A549 (cell line): ENCODE measurements at regions not wholly inside any gene's neighbourhood (a gene's known extent, or its start where the extent isn't known, plus 50 kb on each side); places are given as distances from the start of the nearest gene placed in this dataset.

ENCODE experiments used
- ATAC-seq, 2 experiments: fragments of 200-7000 bp in 1 of 2; fragments of >200 bp in 1 of 2; cut with Nextera tagmentation in 1 of 2; cut with Tn5 transposase in 1 of 2; 3 replicates each; pipeline versions ENCODE4 v1.8.0 to v1.9.1; 2018 to 2020; ENCODE audit warnings: mild to moderate bottlenecking in 1 of 2, moderate library complexity in 1 of 2
- CTCF ChIA-PET: fragments of 300-600 bp; sonication (Branson Sonifier 250); formaldehyde crosslinking; extraction: SDS; loops from one replicate; lab custom pipeline; 2021; ENCODE audit warnings: antibody characterized with exemption, inconsistent platforms; lab: Yijun Ruan, JAX
- POLR2A ChIA-PET: fragments of 350-600 bp; formaldehyde crosslinking; extraction: SDS; loops from one replicate; lab custom pipeline; 2021; ENCODE audit warnings: antibody characterized with exemption, inconsistent platforms; lab: Yijun Ruan, JAX
- DNase-seq, 2 experiments: peaks; one replicate each; pipeline versions ENCODE4 v3.0.0 to v3.0.0-alpha.2; 2011 to 2016; ENCODE audit warnings: low read depth in 1 of 2, low spot score in 1 of 2
- FAIRE-seq: peaks from 2 replicates; lab custom pipeline; 2011; peaks lifted over from hg19 to GRCh38; lab: Jason Lieb, UNC
- H3K27ac ChIP-seq, 2 experiments: fragments of >200 bp; sonication (Bioruptor Twin); formaldehyde crosslinking; 3 replicates each; pipeline ENCODE4 v1.5.1; 2016 to 2017
- H3K4me1 ChIP-seq: fragments of >200 bp; sonication (Bioruptor Twin); formaldehyde crosslinking; 3 replicates; pipeline ENCODE4 v1.6.1; 2016
- H3K4me2 ChIP-seq: fragments of >200 bp; sonication (Bioruptor Twin); formaldehyde crosslinking; 3 replicates; pipeline ENCODE4 v1.6.1; 2016
- H3K4me3 ChIP-seq: fragments of >200 bp; sonication (Bioruptor Twin); formaldehyde crosslinking; 3 replicates; pipeline ENCODE4 v1.5.1; 2016
- H3K9me3 ChIP-seq: fragments of >200 bp; sonication (Bioruptor Twin); formaldehyde crosslinking; 3 replicates; pipeline ENCODE4 v1.6.1; 2016
- CBX2 ChIP-seq: fragments of 200-600 bp; sonication (generic); IDR thresholded peaks from 2 replicates; pipeline ENCODE4 v1.6.1; 2016; ENCODE audit warnings: low read depth, mild to moderate bottlenecking, borderline replicate concordance
- CHD4 ChIP-seq: fragments of 200-600 bp; sonication (generic); IDR thresholded peaks from 2 replicates; pipeline ENCODE4 v1.6.1; 2016; ENCODE audit warnings: antibody characterized with exemption, mild to moderate bottlenecking, borderline replicate concordance
- EP300 ChIP-seq, 2 experiments: fragments of >200 bp; sonication (Bioruptor Twin); formaldehyde crosslinking; IDR thresholded peaks; 2 replicates in 1 of 2; 3 replicates in 1 of 2; pipeline ENCODE4 v1.6.1; 2016 to 2017
- ESRRA ChIP-seq: fragments of 150-350 bp; IDR thresholded peaks from 2 replicates; pipeline ENCODE4 v1.6.1; 2014; ENCODE audit warnings: mild to moderate bottlenecking, low read length, borderline replicate concordance
- HEYL ChIP-seq: fragments of 250-450 bp; sonication (Bioruptor Pico); IDR thresholded peaks from 2 replicates; pipeline ENCODE4 v1.8.0; 2021; ENCODE audit warnings: mild to moderate bottlenecking, moderate library complexity
- JUN ChIP-seq, 2 experiments: fragments of >200 bp; sonication (Bioruptor Twin); formaldehyde crosslinking; IDR thresholded peaks; 2 replicates in 1 of 2; 3 replicates in 1 of 2; pipeline ENCODE4 v1.6.1; 2016 to 2017
- JUNB ChIP-seq: fragments of >200 bp; sonication (Bioruptor Twin); formaldehyde crosslinking; IDR thresholded peaks from 2 replicates; pipeline ENCODE4 v1.6.1; 2016
- MAFK ChIP-seq: fragments of 450-650 bp; IDR thresholded peaks from 2 replicates; pipeline ENCODE4 v1.6.1; 2014; ENCODE audit not compliant: partially characterized antibody
- MAZ ChIP-seq: fragments of 150-350 bp; IDR thresholded peaks from 2 replicates; pipeline ENCODE4 v1.6.1; 2014; ENCODE audit warnings: antibody characterized with exemption, low read depth, low read length, borderline replicate concordance
- NPAS2 ChIP-seq: fragments of 250-450 bp; sonication (Bioruptor Pico); IDR thresholded peaks from 2 replicates; pipeline ENCODE4 v1.8.0; 2022; ENCODE audit warnings: mild to moderate bottlenecking, moderate library complexity, borderline replicate concordance
- POLR2A ChIP-seq: IDR thresholded peaks from 2 replicates; pipeline ENCODE4 v1.6.1; 2012; ENCODE audit warnings: mild to moderate bottlenecking, low read length
- RAD21 ChIP-seq, 2 experiments: fragments of >200 bp in 1 of 2; sonication (Bioruptor Twin) in 1 of 2; formaldehyde crosslinking in 1 of 2; IDR thresholded peaks in 1 of 2; conservative IDR thresholded peaks in 1 of 2; 2 replicates in 1 of 2; 3 replicates in 1 of 2; pipeline ENCODE4 v1.6.1; 2012 to 2018; ENCODE audit warnings: inconsistent platforms in 1 of 2
- SREBF2 ChIP-seq: fragments of 450-650 bp; IDR thresholded peaks from 2 replicates; pipeline ENCODE4 v1.6.1; 2014; ENCODE audit warnings: mild to moderate bottlenecking, moderate library complexity
- TFCP2L1 ChIP-seq: fragments of 250-450 bp; sonication (Bioruptor Pico); IDR thresholded peaks from 2 replicates; pipeline ENCODE4 v1.5.0; 2021; ENCODE audit warnings: mild to moderate bottlenecking
- ZC3H11A ChIP-seq: fragments of 450-650 bp; IDR thresholded peaks from 2 replicates; pipeline ENCODE4 v1.6.1; 2014; ENCODE audit warnings: antibody characterized with exemption, mild to moderate bottlenecking
- ZFP36 ChIP-seq: fragments of 450-650 bp; IDR thresholded peaks from 2 replicates; pipeline ENCODE4 v1.6.1; 2014; ENCODE audit warnings: borderline replicate concordance; ENCODE audit not compliant: partially characterized antibody
- whole genome bisulfite sequencing: methylation state at CpG from one replicate; pipeline ENCODE4 v1.1.6; 2017; ENCODE audit errors: missing lambda C conversion rate; 5-methylcytosine and 5-hydroxymethylcytosine counted together
- TF ChIP-seq, protein P1 (sequence below): fragments of 250-450 bp; sonication (Bioruptor Pico); IDR thresholded peaks from 2 replicates; pipeline ENCODE4 v1.5.0; 2020; ENCODE audit warnings: low read depth, mild to moderate bottlenecking, moderate library complexity
- TF ChIP-seq, protein P2 (sequence below): fragments of 250-450 bp; sonication (Bioruptor Pico); IDR thresholded peaks from 2 replicates; pipeline ENCODE4 v1.5.0; 2021; ENCODE audit warnings: mild to moderate bottlenecking, moderate library complexity, borderline replicate concordance
- TF ChIP-seq, protein P3 (sequence below): fragments of 150-350 bp; IDR thresholded peaks from 2 replicates; pipeline ENCODE4 v1.6.1; 2014; ENCODE audit warnings: low read depth, mild to moderate bottlenecking, low read length

DNA sequence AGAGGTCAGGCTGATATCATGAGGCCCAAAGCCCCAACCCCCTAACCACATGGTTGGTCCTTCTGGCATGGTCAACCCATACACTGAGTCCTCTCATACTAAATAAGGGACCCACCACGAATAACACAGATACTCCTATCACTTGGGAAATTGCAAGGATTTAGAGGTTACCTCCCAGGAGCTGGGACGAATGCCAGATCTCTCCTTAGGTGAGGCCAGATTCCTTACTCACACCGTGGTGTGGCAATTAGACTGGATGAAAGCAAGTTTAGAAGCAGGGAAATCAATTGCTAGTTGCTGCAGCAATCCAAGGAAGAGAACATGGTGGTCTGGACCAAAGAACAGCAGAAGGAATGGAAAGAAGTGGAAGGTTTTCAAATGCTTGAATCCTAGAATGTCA, 60.1 kb downstream of the IER5 start:
- H3K4me1 ChIP-seq, result no peaks in the 10 kb centered on the region; the same call in 2 of the 3 replicates
- peaks cover 11% of the 10 kb centered on the region; the same call in 1 of the 3 replicates for H3K9me3 ChIP-seq
- H3K4me3 ChIP-seq, result no peak overlapping the region
- ATAC-seq, result no peak
- WGBS, result 31% methylated on average over 3 of the region's 3 CpGs
- no peak overlapping the region for H3K4me2 ChIP-seq
- POLR2A ChIA-PET, result no interaction called here
- no peak overlapping the region for H3K27ac ChIP-seq
- CTCF ChIA-PET, result interaction anchor here (1.0 to 13.6 kb wide), 4 partner anchors 11 to 632 kb away, joined by 3 to 147 read pairs (median 6); no protein-coding TSS in a partner anchor
- no peak for DNase-seq
- TF ChIP-seq MAZ (no peak), HEYL (CRISPR knock-in tag) (no peak), ZC3H11A (no peak), CHD4 (no peak), CBX2 (no peak), ESRRA (no peak), TFCP2L1 (CRISPR knock-in tag) (no peak), POLR2A (no peak), JUNB (no peak), JUN (IDR thresholded peaks at IDR 0.05) (no peak), NPAS2 (CRISPR knock-in tag) (no peak)
- TF ChIP-seq, protein P1, sequence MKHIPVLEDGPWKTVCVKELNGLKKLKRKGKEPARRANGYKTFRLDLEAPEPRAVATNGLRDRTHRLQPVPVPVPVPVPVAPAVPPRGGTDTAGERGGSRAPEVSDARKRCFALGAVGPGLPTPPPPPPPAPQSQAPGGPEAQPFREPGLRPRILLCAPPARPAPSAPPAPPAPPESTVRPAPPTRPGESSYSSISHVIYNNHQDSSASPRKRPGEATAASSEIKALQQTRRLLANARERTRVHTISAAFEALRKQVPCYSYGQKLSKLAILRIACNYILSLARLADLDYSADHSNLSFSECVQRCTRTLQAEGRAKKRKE, result no peak
- TF ChIP-seq, protein P2, sequence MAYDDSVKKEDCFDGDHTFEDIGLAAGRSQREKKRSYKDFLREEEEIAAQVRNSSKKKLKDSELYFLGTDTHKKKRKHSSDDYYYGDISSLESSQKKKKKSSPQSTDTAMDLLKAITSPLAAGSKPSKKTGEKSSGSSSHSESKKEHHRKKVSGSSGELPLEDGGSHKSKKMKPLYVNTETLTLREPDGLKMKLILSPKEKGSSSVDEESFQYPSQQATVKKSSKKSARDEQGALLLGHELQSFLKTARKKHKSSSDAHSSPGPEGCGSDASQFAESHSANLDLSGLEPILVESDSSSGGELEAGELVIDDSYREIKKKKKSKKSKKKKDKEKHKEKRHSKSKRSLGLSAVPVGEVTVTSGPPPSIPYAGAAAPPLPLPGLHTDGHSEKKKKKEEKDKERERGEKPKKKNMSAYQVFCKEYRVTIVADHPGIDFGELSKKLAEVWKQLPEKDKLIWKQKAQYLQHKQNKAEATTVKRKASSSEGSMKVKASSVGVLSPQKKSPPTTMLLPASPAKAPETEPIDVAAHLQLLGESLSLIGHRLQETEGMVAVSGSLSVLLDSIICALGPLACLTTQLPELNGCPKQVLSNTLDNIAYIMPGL (CRISPR knock-in tag), result no peak
- FAIRE-seq, result no peak

DNA sequence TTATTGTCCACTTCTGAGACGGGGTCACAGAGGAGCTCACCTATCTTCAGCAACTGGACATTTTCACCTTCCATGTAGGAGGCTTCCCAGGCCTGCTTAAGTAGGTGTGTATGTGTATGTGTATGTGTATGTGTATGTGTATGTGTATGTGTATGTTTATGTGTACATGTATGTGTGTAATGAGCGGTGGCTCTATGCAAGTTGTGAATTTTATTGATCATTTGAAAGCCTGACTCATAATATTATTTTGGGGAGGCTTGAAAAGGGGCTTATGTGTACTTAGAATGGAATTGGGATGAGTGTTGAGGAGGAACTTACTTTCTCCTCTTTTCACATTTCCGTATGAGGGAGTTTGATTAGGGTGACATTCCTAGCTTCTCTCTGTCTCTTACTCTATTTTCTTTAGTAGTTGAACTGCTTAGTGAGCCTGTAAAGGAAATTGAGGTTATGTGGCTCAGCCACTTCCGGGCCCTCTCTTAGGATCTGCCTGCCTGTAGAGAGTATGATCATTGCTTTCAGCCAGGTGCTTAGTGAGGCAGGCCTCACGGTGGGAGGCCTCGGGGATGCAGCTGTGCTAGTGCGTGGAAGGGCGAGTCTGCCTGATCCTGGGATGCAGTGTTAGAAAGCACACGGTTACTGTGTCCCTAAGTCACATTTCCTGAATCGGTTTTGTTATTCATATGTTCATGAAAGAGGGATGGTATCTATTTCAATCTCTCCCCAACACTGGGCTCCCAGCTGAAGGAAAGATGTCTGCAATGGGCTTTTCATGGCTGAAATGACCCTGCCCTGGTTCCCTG, 61.0 kb downstream of the IER5 start:
- no peak overlapping the region for H3K27ac ChIP-seq
- H3K4me3 ChIP-seq, result no peak overlapping the region
- CTCF ChIA-PET, result interaction anchor here (1.0 to 13.6 kb wide), 5 partner anchors 10 to 265 kb away, joined by 3 to 147 read pairs (median 3); no protein-coding TSS in a partner anchor
- WGBS, result 85% methylated on average over 10 of the region's 10 CpGs
- POLR2A ChIA-PET, result no interaction called here
- no peak for FAIRE-seq
- ATAC-seq, result 0 out of 6 replicates have a peak, but pooled peaks of 1 of the 2 experiments have one; percentile 37
- no peaks in the 10 kb centered on the region; the same call in 2 of the 3 replicates for H3K4me1 ChIP-seq
- TF ChIP-seq, protein P3, sequence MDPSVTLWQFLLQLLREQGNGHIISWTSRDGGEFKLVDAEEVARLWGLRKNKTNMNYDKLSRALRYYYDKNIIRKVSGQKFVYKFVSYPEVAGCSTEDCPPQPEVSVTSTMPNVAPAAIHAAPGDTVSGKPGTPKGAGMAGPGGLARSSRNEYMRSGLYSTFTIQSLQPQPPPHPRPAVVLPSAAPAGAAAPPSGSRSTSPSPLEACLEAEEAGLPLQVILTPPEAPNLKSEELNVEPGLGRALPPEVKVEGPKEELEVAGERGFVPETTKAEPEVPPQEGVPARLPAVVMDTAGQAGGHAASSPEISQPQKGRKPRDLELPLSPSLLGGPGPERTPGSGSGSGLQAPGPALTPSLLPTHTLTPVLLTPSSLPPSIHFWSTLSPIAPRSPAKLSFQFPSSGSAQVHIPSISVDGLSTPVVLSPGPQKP, result no peak
- TF ChIP-seq RAD21 (conservative IDR thresholded peaks at IDR 0.05 in 1 of 2, IDR thresholded peaks at IDR 0.05 in 1 of 2), result no peak
- TF ChIP-seq, protein P1, result no peak
- no peak for TF ChIP-seq JUN (IDR thresholded peaks at IDR 0.05)
- no peak for TF ChIP-seq ZFP36
- TF ChIP-seq SREBF2, result no peak
- no peak for TF ChIP-seq EP300 (IDR thresholded peaks at IDR 0.05)
- no peak for TF ChIP-seq MAFK
- H3K4me2 ChIP-seq, result no peak overlapping the region
- no peak for DNase-seq
- peaks cover 13% of the 10 kb centered on the region; the same call in 2 of the 3 replicates for H3K9me3 ChIP-seq
